ENCODE measurements at regions not wholly inside any gene's neighbourhood (a gene's known extent, or its start where the extent isn't known, plus 50 kb on each side); places are given as distances from the start of the nearest gene placed in this dataset.

- TF ChIP-seq CTCF (IDR thresholded peaks at IDR 0.05) (no peak), EZH2phosphoT487 (IDR thresholded peaks at IDR 0.05) (no peak), EZH2 (IDR thresholded peaks at IDR 0.05) (no peak)
Observed at GRCh38 chr3:20307383-20307782, 121.4 kb upstream of the SGO1 start.
